Dendritic cell treated with granulocyte-macrophage colony-stimulating factor and Interleukin-4, amounts not matched to agents 40 ng/mL and 50 ng/mL, for 4 days (primary cell): ENCODE measurements at regions not wholly inside any gene's neighbourhood (a gene's known extent, or its start where the extent isn't known, plus 50 kb on each side); places are given as distances from the start of the nearest gene placed in this dataset.
"Not testable (repeated sequence)": the region's sequence is repeated elsewhere in the genome, so short reads cannot be mapped to it uniquely, and the experiment has no call there.

Experiments
- H3K27ac Mint-ChIP-seq: one replicate; pipeline ENCODE4 v1.8.0; 2022; ENCODE audit warnings: mild to moderate bottlenecking, mixed read lengths
- H3K27me3 Mint-ChIP-seq: one replicate; pipeline ENCODE4 v1.8.0; 2022; ENCODE audit warnings: mild to moderate bottlenecking, mixed read lengths
- H3K36me3 Mint-ChIP-seq: one replicate; pipeline ENCODE4 v1.8.0; 2022; ENCODE audit warnings: low read depth, mixed read lengths
- H3K4me1 Mint-ChIP-seq: one replicate; pipeline ENCODE4 v1.8.0; 2022; ENCODE audit warnings: low read depth, mixed read lengths
- H3K4me3 Mint-ChIP-seq: one replicate; pipeline ENCODE4 v1.8.0; 2022; ENCODE audit warnings: mild to moderate bottlenecking, moderate library complexity, mixed read lengths
- H3K9me3 Mint-ChIP-seq: one replicate; pipeline ENCODE4 v1.8.0; 2022; ENCODE audit warnings: mixed read lengths
- intact Hi-C: fragments of 100-400 bp; cut with micrococcal nuclease; formaldehyde crosslinking; loops from one replicate; pipeline ENCODE4 v1.15.0; 2022

GRCh38 chr16:86727632-86728031 is 149.3 kb downstream of the FOXL1 start:
- Mint-ChIP-seq H3K4me3 (no peak overlapping the region), H3K36me3 (no peaks in the 10 kb centered on the region), H3K27me3 (peaks cover 34% of the 10 kb centered on the region), H3K4me1 (no peaks in the 10 kb centered on the region), H3K27ac (no peak overlapping the region), H3K9me3 (no peaks in the 10 kb centered on the region)
- intact Hi-C loops, result no loop called here

- no peaks in the 10 kb centered on the region for H3K4me1 Mint-ChIP-seq
- peaks cover 52% of the 10 kb centered on the region for H3K27me3 Mint-ChIP-seq
- H3K4me3 Mint-ChIP-seq, result no peak overlapping the region
- H3K9me3 Mint-ChIP-seq, result no peaks in the 10 kb centered on the region
- intact Hi-C loops, result no loop called here
- no peaks in the 10 kb centered on the region for H3K36me3 Mint-ChIP-seq
- H3K27ac Mint-ChIP-seq, result no peak overlapping the region
Measured at GRCh38 chr16:86729686-86730085, 151.3 kb downstream of the FOXL1 start.

DNA sequence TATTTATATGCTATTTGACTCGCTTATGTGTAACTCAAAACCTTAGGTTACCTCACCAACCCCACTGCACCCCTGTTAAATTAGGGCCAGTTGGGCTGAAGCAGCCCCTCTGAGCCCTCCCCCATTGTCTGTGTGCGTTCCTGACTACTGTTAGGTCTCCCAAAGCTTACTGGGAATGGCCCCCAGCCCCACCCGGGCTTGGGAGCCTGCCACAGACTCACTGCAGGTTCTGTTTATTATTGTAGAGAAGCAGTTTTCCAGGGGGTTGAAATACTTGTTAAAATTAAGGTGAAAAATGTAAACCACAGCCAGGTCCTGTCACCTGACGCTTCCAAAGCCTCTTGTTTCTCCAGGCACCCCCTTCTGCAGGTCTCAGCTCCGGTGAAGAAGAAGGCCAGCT is 151.7 kb downstream of the FOXL1 start:
- peaks cover 56% of the 10 kb centered on the region for H3K27me3 Mint-ChIP-seq
- H3K4me3 Mint-ChIP-seq, result no peak overlapping the region
- H3K36me3 Mint-ChIP-seq, result no peaks in the 10 kb centered on the region
- H3K4me1 Mint-ChIP-seq, result no peaks in the 10 kb centered on the region
- intact Hi-C loops, result no loop called here
- no peaks in the 10 kb centered on the region for H3K9me3 Mint-ChIP-seq
- no peak overlapping the region for H3K27ac Mint-ChIP-seq

DNA sequence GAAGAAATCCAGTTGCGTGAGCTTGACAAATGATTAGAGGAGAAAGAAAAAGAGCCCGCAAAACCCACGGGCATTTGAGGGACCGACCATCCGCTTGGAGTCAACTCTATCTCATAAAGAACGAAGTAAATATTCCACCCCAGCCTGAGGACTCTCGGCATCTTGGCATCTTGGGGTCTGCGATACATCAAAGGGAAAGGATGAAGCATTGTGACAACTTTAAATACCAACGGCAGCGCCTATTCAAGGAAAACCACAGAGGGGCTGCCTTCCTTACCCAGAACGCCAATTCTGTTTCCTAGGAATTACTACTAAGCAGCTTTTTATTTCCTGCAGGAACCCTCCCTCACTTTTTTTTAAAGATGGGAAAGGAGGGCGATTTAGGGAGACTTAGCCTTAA is 152.2 kb downstream of the FOXL1 start:
- intact Hi-C loops, result no loop called here
- Mint-ChIP-seq H3K27ac (no peak overlapping the region), H3K36me3 (no peaks in the 10 kb centered on the region), H3K9me3 (no peaks in the 10 kb centered on the region), H3K4me1 (no peaks in the 10 kb centered on the region), H3K27me3 (peaks cover 59% of the 10 kb centered on the region), H3K4me3 (no peak overlapping the region)

DNA sequence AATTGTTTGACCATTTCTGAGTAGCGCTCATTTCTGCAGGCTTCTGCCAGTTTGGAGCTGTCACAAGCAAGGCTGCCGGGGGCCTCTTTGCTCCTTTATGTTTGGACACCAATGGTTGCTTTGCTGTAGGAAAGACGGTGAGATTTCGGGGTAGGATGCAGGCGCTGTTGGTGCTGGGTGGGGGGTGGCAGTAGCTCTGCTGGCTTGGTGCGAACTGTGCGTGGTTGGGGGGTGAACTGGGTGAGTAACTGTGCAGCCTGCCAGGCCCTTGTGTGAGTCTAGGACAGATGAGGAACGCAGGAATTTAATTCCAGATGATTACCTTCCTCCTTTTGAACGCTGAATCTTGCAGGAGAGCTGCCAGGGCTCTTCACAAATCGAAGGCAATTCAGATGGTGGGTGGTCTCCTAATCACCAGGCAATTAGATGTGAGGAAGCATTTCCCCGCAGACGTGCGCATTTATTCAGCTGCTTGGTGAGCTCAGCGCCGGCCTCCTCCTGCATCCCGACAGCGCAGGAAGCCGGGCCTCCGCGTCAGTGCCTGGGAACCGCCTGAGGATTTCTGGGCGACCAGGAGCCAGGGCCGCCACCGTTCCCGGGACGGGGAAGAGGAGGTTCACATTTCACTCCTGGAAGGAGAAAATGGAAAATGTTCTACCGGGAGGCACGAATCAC is 154.4 kb downstream of the FOXL1 start:
- no peak overlapping the region for H3K4me3 Mint-ChIP-seq
- no peak overlapping the region for H3K27ac Mint-ChIP-seq
- H3K9me3 Mint-ChIP-seq, result no peaks in the 10 kb centered on the region
- H3K36me3 Mint-ChIP-seq, result no peaks in the 10 kb centered on the region
- no peaks in the 10 kb centered on the region for H3K4me1 Mint-ChIP-seq
- intact Hi-C loops, result no loop called here
- H3K27me3 Mint-ChIP-seq, result peaks cover 60% of the 10 kb centered on the region

DNA sequence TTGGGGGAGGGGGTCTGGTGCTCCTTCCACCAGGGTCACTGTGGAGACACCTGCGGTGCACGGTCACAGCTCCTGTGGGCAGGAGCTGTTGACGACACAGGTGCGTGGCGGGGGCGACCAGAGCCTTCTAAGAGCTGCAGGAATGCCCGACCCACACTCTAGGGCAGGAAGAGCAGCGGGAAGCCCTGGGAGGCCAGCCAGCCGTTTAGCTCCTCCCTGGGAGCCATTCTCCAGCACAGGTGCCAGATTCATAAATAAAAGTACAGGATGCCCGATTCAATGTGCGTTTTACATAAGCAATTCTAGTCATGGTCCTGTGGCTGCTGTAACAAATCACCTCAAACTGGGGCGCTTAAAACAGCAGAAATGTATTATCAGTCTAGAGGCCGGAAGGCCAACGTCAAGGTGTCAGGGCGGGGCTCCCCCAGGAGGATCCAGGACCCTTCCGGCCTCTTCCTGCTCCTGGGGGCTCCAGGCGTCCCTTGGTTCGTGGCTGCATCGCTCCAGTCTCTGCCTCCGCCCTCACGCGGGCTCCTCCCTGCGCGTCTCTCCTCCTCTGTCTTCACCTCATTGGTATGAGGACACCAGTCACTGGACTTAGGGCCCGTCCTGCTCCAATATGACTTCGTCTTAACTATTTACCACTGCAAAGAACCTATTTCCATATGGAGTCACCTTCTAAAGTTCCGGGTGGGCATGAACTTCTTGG is 155.4 kb downstream of the FOXL1 start:
- Mint-ChIP-seq H3K27me3 (peaks cover 59% of the 10 kb centered on the region), H3K9me3 (no peaks in the 10 kb centered on the region), H3K27ac (no peak overlapping the region), H3K4me1 (no peaks in the 10 kb centered on the region), H3K36me3 (no peaks in the 10 kb centered on the region), H3K4me3 (no peak overlapping the region)
- intact Hi-C loops, result no loop called here

- no peaks in the 10 kb centered on the region for H3K9me3 Mint-ChIP-seq
- H3K4me3 Mint-ChIP-seq, result no peak overlapping the region
- intact Hi-C loops, result no loop called here
- H3K27me3 Mint-ChIP-seq, result peaks cover 66% of the 10 kb centered on the region
- H3K4me1 Mint-ChIP-seq, result no peaks in the 10 kb centered on the region
- H3K36me3 Mint-ChIP-seq, result no peaks in the 10 kb centered on the region
- H3K27ac Mint-ChIP-seq, result no peak overlapping the region
Measured at GRCh38 chr16:86734543-86735460, 156.5 kb downstream of the FOXL1 start.

DNA sequence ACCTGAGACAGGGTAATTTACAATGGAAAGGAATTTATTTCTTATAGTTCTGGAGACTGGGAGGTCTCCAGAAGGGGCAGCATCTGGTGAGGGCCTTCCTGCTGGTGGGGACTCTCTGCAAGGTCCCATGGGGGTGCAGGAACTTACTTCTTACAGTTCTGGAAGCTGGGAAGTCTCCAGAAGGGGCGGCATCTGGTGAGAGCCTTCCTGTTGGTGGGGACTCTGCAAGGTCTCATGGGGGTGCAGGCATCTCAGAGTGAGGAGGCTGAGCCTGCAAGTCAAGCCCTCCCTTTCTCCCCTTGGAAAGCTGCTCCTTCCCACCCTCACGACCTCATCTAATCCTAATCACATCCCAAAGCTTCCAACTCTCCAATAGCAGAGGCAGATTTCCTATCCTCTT is 157.4 kb downstream of the FOXL1 start:
- intact Hi-C loops, result no loop called here
- H3K4me3 Mint-ChIP-seq, result no peak overlapping the region
- H3K9me3 Mint-ChIP-seq, result no peaks in the 10 kb centered on the region
- no peak overlapping the region for H3K27ac Mint-ChIP-seq
- no peaks in the 10 kb centered on the region for H3K4me1 Mint-ChIP-seq
- no peaks in the 10 kb centered on the region for H3K36me3 Mint-ChIP-seq
- peaks cover 69% of the 10 kb centered on the region for H3K27me3 Mint-ChIP-seq

DNA sequence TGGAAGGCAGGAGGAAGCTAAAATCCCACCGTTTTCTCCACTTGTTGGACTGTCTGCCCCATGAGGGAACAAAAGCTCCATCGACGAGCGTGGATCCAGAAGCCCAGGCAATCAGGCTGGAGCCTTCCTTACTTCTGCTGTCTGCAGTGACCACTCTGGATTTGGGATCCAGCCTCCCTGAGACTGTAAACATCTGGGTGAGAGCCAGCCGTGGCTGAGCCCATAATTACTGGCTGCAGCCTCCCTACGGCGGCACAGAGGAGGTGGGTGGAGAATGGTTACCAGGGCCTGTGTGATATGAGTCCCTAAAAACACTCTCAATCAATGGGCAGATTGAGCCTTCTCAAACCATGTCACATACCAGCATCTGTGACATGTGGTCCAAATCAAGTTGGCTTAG is 158.2 kb downstream of the FOXL1 start:
- Mint-ChIP-seq H3K27ac (no peak overlapping the region), H3K9me3 (no peaks in the 10 kb centered on the region), H3K36me3 (no peaks in the 10 kb centered on the region), H3K27me3 (peaks cover 71% of the 10 kb centered on the region), H3K4me1 (no peaks in the 10 kb centered on the region), H3K4me3 (no peak overlapping the region)
- intact Hi-C loops, result no loop called here

DNA sequence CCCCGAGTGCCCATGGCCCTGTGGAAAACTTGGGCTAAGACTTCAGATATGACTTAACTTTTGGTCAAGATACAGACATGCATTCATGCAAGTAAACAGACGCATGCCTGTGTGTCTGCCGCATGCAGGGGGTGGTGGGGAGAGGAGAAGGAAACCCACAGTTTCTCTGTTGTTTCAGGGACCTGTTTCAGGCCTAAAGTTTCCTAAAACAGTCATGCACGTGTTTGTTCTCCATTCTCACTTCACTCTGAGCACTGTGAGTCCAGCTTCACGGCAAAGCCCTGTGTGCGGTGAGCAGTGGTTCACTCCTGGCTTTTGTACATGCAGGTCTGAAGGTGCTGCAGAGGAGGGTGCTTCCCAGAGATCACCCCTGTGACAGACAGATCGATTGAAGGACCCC is 158.7 kb downstream of the FOXL1 start:
- H3K4me1 Mint-ChIP-seq, result no peaks in the 10 kb centered on the region
- H3K27me3 Mint-ChIP-seq, result peaks cover 71% of the 10 kb centered on the region
- H3K9me3 Mint-ChIP-seq, result no peaks in the 10 kb centered on the region
- intact Hi-C loops, result no loop called here
- H3K27ac Mint-ChIP-seq, result no peak overlapping the region
- no peak overlapping the region for H3K4me3 Mint-ChIP-seq
- no peaks in the 10 kb centered on the region for H3K36me3 Mint-ChIP-seq

DNA sequence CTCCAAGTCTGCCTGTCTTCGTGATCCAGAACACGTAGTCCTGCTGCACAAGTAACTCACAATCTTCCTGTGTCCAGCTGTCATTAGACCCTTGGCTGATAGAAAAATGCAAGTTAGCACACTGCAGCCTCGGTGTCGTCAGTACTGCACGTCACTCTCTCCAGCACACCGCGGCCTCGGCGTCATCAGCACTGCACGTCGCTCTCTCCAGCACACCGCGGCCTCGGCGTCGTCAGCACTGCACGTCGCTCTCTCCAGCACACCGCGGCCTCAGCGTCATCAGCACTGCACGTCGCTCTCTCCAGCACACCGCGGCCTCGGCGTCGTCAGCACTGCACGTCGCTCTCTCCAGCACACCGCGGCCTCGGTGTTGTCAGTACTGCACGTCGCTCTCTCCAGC is 160.0 kb downstream of the FOXL1 start:
- H3K36me3 Mint-ChIP-seq, intact Hi-C loops, H3K9me3 Mint-ChIP-seq, H3K4me3 Mint-ChIP-seq, H3K4me1 Mint-ChIP-seq, H3K27ac Mint-ChIP-seq: not testable (repeated sequence)
- peaks cover 62% of the 10 kb centered on the region for H3K27me3 Mint-ChIP-seq

DNA sequence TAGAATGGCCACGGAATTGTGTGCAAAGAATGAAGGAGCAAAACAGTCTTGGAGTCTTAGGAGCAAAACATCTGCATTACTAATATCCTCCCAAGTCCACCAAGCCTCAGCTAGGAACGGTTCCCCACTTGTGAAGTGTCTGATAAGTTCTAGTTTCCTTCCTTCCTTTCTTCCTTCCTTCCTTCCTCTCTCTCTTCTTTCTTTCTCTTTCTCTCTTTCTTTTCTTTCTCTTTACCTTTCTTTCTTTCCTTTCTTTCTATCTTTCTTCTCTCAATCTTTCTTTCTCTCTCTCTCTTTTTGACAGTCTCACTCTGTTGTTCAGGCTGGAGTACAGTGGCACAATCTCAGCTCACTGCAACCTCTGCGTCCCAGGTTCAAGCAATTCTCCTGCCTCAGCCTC is 160.8 kb downstream of the FOXL1 start:
- Mint-ChIP-seq H3K27ac (no peak overlapping the region), H3K36me3 (no peaks in the 10 kb centered on the region), H3K27me3 (peaks cover 55% of the 10 kb centered on the region), H3K4me1 (no peaks in the 10 kb centered on the region), H3K4me3 (no peak overlapping the region), H3K9me3 (no peaks in the 10 kb centered on the region)
- intact Hi-C loops, result no loop called here

DNA sequence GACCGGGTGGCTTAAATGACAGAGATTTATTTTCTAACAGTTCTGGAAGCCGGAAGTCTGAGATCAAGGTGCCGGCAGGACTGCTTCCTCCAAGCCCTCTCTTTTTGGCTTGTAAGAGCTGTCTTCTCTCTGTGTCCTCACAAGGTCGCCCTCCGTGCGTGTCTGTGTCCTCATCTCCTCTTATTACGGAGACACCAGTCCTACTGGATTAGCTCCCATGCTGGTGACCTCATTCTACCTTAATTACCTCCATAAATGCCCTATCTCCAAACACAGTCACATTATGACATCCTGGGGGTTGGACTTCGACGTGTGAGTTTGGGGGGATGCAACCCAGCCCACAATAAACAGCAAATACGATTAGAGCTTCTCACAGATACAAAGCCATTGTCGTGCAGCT is 161.5 kb downstream of the FOXL1 start:
- no peak overlapping the region for H3K4me3 Mint-ChIP-seq
- intact Hi-C loops, result no loop called here
- no peaks in the 10 kb centered on the region for H3K36me3 Mint-ChIP-seq
- H3K4me1 Mint-ChIP-seq, result no peaks in the 10 kb centered on the region
- H3K27me3 Mint-ChIP-seq, result peaks cover 50% of the 10 kb centered on the region
- no peaks in the 10 kb centered on the region for H3K9me3 Mint-ChIP-seq
- no peak overlapping the region for H3K27ac Mint-ChIP-seq

- H3K4me3 Mint-ChIP-seq, result no peak overlapping the region
Measured at GRCh38 chr16:86740298-86740697, 161.9 kb downstream of the FOXL1 start.

More at GRCh38 chr16:86740298-86740697, 161.9 kb downstream of the FOXL1 start:
- peaks cover 48% of the 10 kb centered on the region for H3K27me3 Mint-ChIP-seq
- no peaks in the 10 kb centered on the region for H3K9me3 Mint-ChIP-seq
- no peaks in the 10 kb centered on the region for H3K4me1 Mint-ChIP-seq
- no peaks in the 10 kb centered on the region for H3K36me3 Mint-ChIP-seq
- no peak overlapping the region for H3K27ac Mint-ChIP-seq
- intact Hi-C loops, result no loop called here
